ENCODE measurements at regions not wholly inside any gene's neighbourhood (a gene's known extent, or its start where the extent isn't known, plus 50 kb on each side); places are given as distances from the start of the nearest gene placed in this dataset.
A peak's percentile ranks its signal among the peaks of the same experiment; 100 is the strongest.

DNA sequence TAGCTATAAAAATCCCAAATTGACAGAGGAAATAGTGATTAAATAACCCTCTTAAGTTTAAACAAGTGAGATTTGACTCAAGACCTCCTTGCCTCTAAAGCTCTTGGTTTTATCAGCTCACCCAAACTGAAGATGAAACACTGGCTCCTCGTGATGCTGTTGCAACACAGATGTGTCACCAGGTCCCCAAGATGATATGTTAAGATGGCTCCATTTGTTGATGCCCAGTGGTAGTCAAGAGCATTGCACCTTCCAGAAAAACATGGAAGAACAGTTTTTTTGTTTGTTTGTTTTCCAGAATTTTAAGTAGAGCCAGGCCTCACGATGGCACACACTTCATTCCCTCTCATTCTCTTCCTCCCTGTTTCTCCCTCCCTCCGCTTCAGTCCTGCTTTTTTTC, 399.8 kb downstream of the TXNL1 start:
- no peak overlapping the region for H2BK5ac ChIP-seq (ENCODE audit: insufficient read length, low read length)
- H3K18ac ChIP-seq (ENCODE audit: insufficient read length, low read depth, low read length) = no peak overlapping the region
- H3K79me1 ChIP-seq (ENCODE audit: insufficient read depth, low read depth, low read length, poor library complexity, severe bottlenecking) = no peaks in the 10 kb centered on the region
- H3K27me3 ChIP-seq (ENCODE audit: insufficient read depth, low read length) = no peaks in the 10 kb centered on the region
- no peak overlapping the region for H2AFZ ChIP-seq (ENCODE audit: low read length)
- Mint-ChIP-seq H3K27me3 (ENCODE audit: low read depth) (no peaks in the 10 kb centered on the region), H3K4me1 (peaks cover 7% of the 10 kb centered on the region in 2 experiments), H3K4me3 (no peak overlapping the region), H3K27ac (no peak overlapping the region), H3K9me3 (peaks cover 0 to 3% of the 10 kb centered on the region in 2 experiments; a peak in 2 of 5 replicates), H3K36me3 (ENCODE audit: insufficient read depth in 1 of 3, low read depth in 3 of 3) (peaks cover 0 to 2% (median 0%) of the 10 kb centered on the region in 3 experiments; a peak in 3 of 7 replicates)
- no peaks in the 10 kb centered on the region for H4K20me1 ChIP-seq (ENCODE audit: control insufficient read depth, insufficient read depth, insufficient read length)
- H3K14ac ChIP-seq (ENCODE audit: insufficient read depth, low read length) = no peak overlapping the region
- no peak overlapping the region for H4K8ac ChIP-seq (replicated peaks; ENCODE audit: insufficient read length, low read depth, low read length)
- no peaks in the 10 kb centered on the region for H3K23me2 ChIP-seq (ENCODE audit: insufficient read length, low read depth, low read length, poor library complexity, severe bottlenecking)
- H3K79me2 ChIP-seq (ENCODE audit: insufficient read depth, low read length) = no peaks in the 10 kb centered on the region
- no peak overlapping the region for H2AK5ac ChIP-seq (ENCODE audit: insufficient read length, low read length)
- H3K9me3 ChIP-seq (ENCODE audit: control insufficient read depth, low read depth, low read length) = no peaks in the 10 kb centered on the region
- H4K91ac ChIP-seq (ENCODE audit: insufficient read length, low read depth, low read length) = no peak overlapping the region
- no peak overlapping the region for H2BK12ac ChIP-seq (ENCODE audit: insufficient read length, low read depth, low read length)
- H2BK20ac ChIP-seq (ENCODE audit: low read depth, low read length, poor library complexity, severe bottlenecking) = no peak overlapping the region
- WGBS (ENCODE audit: extremely low coverage, insufficient read length, low lambda C conversion rate) = no CpG with 5 or more reads among the region's 3 CpGs
- no peak for DNase-seq
- no peak overlapping the region for H3K4me2 ChIP-seq (ENCODE audit: insufficient read depth, insufficient read length, low read length)
- H3K9ac ChIP-seq (ENCODE audit: extremely low read depth, insufficient read length, low read length) = no peak overlapping the region
- H3K4ac ChIP-seq (ENCODE audit: low read depth, low read length) = no peak overlapping the region
- no peak overlapping the region for H4K5ac ChIP-seq (ENCODE audit: insufficient read length, low read depth, low read length)
- H2BK120ac ChIP-seq (ENCODE audit: low read depth, low read length, poor library complexity, severe bottlenecking) = no peak overlapping the region
- H3K56ac ChIP-seq (ENCODE audit: insufficient read length, low read depth, low read length) = no peak overlapping the region
- no peak overlapping the region for H3K27ac ChIP-seq (ENCODE audit: insufficient read length, low read depth, low read length)
- TF ChIP-seq, protein P1, sequence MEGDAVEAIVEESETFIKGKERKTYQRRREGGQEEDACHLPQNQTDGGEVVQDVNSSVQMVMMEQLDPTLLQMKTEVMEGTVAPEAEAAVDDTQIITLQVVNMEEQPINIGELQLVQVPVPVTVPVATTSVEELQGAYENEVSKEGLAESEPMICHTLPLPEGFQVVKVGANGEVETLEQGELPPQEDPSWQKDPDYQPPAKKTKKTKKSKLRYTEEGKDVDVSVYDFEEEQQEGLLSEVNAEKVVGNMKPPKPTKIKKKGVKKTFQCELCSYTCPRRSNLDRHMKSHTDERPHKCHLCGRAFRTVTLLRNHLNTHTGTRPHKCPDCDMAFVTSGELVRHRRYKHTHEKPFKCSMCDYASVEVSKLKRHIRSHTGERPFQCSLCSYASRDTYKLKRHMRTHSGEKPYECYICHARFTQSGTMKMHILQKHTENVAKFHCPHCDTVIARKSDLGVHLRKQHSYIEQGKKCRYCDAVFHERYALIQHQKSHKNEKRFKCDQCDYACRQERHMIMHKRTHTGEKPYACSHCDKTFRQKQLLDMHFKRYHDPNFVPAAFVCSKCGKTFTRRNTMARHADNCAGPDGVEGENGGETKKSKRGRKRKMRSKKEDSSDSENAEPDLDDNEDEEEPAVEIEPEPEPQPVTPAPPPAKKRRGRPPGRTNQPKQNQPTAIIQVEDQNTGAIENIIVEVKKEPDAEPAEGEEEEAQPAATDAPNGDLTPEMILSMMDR (conservative IDR thresholded peaks at IDR 0.05) = peak; percentile 35; the same call in 1 of the 3 replicates
- no peak overlapping the region for H2BK15ac ChIP-seq (ENCODE audit: low read depth, low read length)
- H3T11ph ChIP-seq (ENCODE audit: low read length) = no peak overlapping the region
- no peaks in the 10 kb centered on the region for H3K4me1 ChIP-seq (ENCODE audit: insufficient read depth, low read length)
- H3K23ac ChIP-seq (ENCODE audit: insufficient read length, low read depth, low read length) = no peak overlapping the region
